IMR-90 (cell line): ENCODE measurements at regions not wholly inside any gene's neighbourhood (a gene's known extent, or its start where the extent isn't known, plus 50 kb on each side); places are given as distances from the start of the nearest gene placed in this dataset.

Source experiments
- ATAC-seq: fragments of 200-7000 bp; cut with Tn5 transposase; 2 replicates; pipeline ENCODE4 v1.9.1; 2020; ENCODE audit warnings: low read depth, mild to moderate bottlenecking, moderate library complexity
- BruUV-seq: library from RNA; stranded (reverse); fragments of 400-500 nt; replicated peaks from 2 replicates; lab custom pipeline; 2021; lab: Mats Ljungman, UMichigan
- CTCF ChIA-PET: fragments of 300-600 bp; formaldehyde crosslinking; extraction: SDS; loops from one replicate; lab custom pipeline; 2021; ENCODE audit warnings: antibody characterized with exemption; lab: Yijun Ruan, JAX
- POLR2A ChIA-PET: fragments of 300-600 bp; sonication (Branson Sonifier 250); formaldehyde crosslinking; loops from one replicate; lab custom pipeline; 2022; ENCODE audit warnings: antibody characterized with exemption; ENCODE audit not compliant: unreplicated experiment; lab: Charles Lee
- DNase-seq: peaks from one replicate; pipeline ENCODE4 v3.0.0; 2013
- H2AFZ ChIP-seq: replicated peaks from 2 replicates; pipeline ENCODE3; 2013; ENCODE audit warnings: low read length, mild to moderate bottlenecking; ENCODE audit not compliant: poor library complexity
- H2AK5ac ChIP-seq: 2 replicates; pipeline ENCODE4 v1.6.1; 2013; ENCODE audit warnings: low read depth, low read length, inconsistent platforms
- H2AK9ac ChIP-seq: replicated peaks from 2 replicates; pipeline ENCODE3; 2013; ENCODE audit warnings: mild to moderate bottlenecking, low read depth, low read length, moderate library complexity; ENCODE audit not compliant: poor library complexity
- H2BK120ac ChIP-seq: 2 replicates; pipeline ENCODE4 v1.6.1; 2013; ENCODE audit warnings: low read depth, low read length, inconsistent platforms
- H2BK15ac ChIP-seq: 3 replicates; pipeline ENCODE4 v1.6.1; 2013; ENCODE audit warnings: low read depth, low read length, inconsistent platforms
- H2BK20ac ChIP-seq: 2 replicates; pipeline ENCODE4 v1.6.1; 2013; ENCODE audit warnings: low read depth, mild to moderate bottlenecking, inconsistent platforms, low read length, moderate library complexity
- H2BK5ac ChIP-seq: 2 replicates; pipeline ENCODE4 v1.6.1; 2013; ENCODE audit warnings: mild to moderate bottlenecking, low read depth, low read length, inconsistent platforms; ENCODE audit not compliant: poor library complexity, severe bottlenecking
- H3K14ac ChIP-seq: replicated peaks from 2 replicates; pipeline ENCODE4 v1.6.1; 2013; ENCODE audit warnings: low read depth, low read length, inconsistent platforms
- H3K18ac ChIP-seq: 2 replicates; pipeline ENCODE4 v1.6.1; 2013; ENCODE audit warnings: low read depth, low read length, control low read depth
- H3K23ac ChIP-seq: 2 replicates; pipeline ENCODE4 v1.6.1; 2013; ENCODE audit warnings: low read depth, low read length, inconsistent platforms
- H3K27ac ChIP-seq: 2 replicates; pipeline ENCODE4 v1.5.1; 2013; ENCODE audit warnings: mild to moderate bottlenecking, control low read depth, low read length; ENCODE audit not compliant: insufficient read depth
- H3K27me3 ChIP-seq: 2 replicates; pipeline ENCODE4 v1.6.1; 2013; ENCODE audit warnings: low read length; ENCODE audit not compliant: control insufficient read depth, insufficient read depth
- H3K36me3 ChIP-seq: 2 replicates; pipeline ENCODE4 v1.6.1; 2013; ENCODE audit warnings: low read length, mixed read lengths; ENCODE audit not compliant: control insufficient read depth, insufficient read depth
- H3K4ac ChIP-seq: 2 replicates; pipeline ENCODE4 v1.6.1; 2013; ENCODE audit warnings: low read depth, low read length, inconsistent platforms
- H3K4me1 ChIP-seq: 2 replicates; pipeline ENCODE4 v1.6.1; 2013; ENCODE audit warnings: low read length, mixed read lengths; ENCODE audit not compliant: control insufficient read depth, insufficient read depth
- H3K4me2 ChIP-seq: 2 replicates; pipeline ENCODE4 v1.6.1; 2013; ENCODE audit warnings: low read depth, mild to moderate bottlenecking, control low read depth, low read length, moderate library complexity
- H3K4me3 ChIP-seq: 2 replicates; pipeline ENCODE4 v1.5.1; 2013; ENCODE audit warnings: low read depth, mild to moderate bottlenecking, control low read depth, low read length, moderate library complexity; ENCODE audit not compliant: insufficient read depth
- H3K56ac ChIP-seq: 2 replicates; pipeline ENCODE4 v1.6.1; 2013; ENCODE audit warnings: low read length, inconsistent platforms; ENCODE audit not compliant: insufficient read depth; ENCODE audit errors: extremely low read depth
- H3K79me1 ChIP-seq, 2 experiments: 2 replicates each; pipeline ENCODE4 v1.6.1; 2013; ENCODE audit warnings: low read length in 2 of 2, inconsistent platforms in 1 of 2, low read depth in 1 of 2
- H3K9ac ChIP-seq: 2 replicates; pipeline ENCODE4 v1.6.1; 2013; ENCODE audit warnings: low read depth, low read length, control low read depth
- H3K9me1 ChIP-seq: 2 replicates; pipeline ENCODE4 v1.6.1; 2013; ENCODE audit warnings: low read length, inconsistent platforms; ENCODE audit not compliant: insufficient read depth
- H3K9me3 ChIP-seq: 2 replicates; pipeline ENCODE4 v1.6.1; 2013; ENCODE audit warnings: low read length; ENCODE audit not compliant: control insufficient read depth, insufficient read depth
- H4K20me1 ChIP-seq: 2 replicates; pipeline ENCODE4 v1.6.1; 2013; ENCODE audit warnings: low read length, inconsistent platforms; ENCODE audit not compliant: insufficient read depth
- H4K5ac ChIP-seq: 2 replicates; pipeline ENCODE4 v1.6.1; 2013; ENCODE audit warnings: mild to moderate bottlenecking, low read depth, low read length, control low read depth
- H4K8ac ChIP-seq, 2 experiments: 2 replicates each; pipeline ENCODE4 v1.6.1; 2013; ENCODE audit warnings: low read depth in 2 of 2, low read length in 2 of 2, control low read depth in 1 of 2, inconsistent platforms in 1 of 2
- H4K91ac ChIP-seq: 2 replicates; pipeline ENCODE4 v1.6.1; 2013; ENCODE audit warnings: low read depth, low read length, inconsistent platforms; ENCODE audit not compliant: insufficient read depth
- BHLHE40 ChIP-seq: fragments of 150-350 bp; IDR thresholded peaks from 2 replicates; pipeline ENCODE4 v1.6.1; 2016; ENCODE audit warnings: mild to moderate bottlenecking, low read depth, low read length
- CEBPB ChIP-seq: IDR thresholded peaks from 2 replicates; pipeline ENCODE4 v1.6.1; 2012; ENCODE audit warnings: low read depth, low read length, improper control_type of control experiment
- CHD1 ChIP-seq: IDR thresholded peaks from 2 replicates; pipeline ENCODE4 v1.6.1; 2012; ENCODE audit warnings: low read depth, low read length, improper control_type of control experiment
- CTCF ChIP-seq: conservative IDR thresholded peaks from 2 replicates; pipeline ENCODE4 v1.5.1; 2012; ENCODE audit warnings: mild to moderate bottlenecking, low read depth, low read length, improper control_type of control experiment
- FOS ChIP-seq: fragments of 150-350 bp; IDR thresholded peaks from 2 replicates; pipeline ENCODE4 v1.6.1; 2016; ENCODE audit warnings: low read depth, low read length
- MAFK ChIP-seq: IDR thresholded peaks from 2 replicates; pipeline ENCODE4 v1.6.1; 2012; ENCODE audit warnings: low read depth, low read length, improper control_type of control experiment
- MAZ ChIP-seq: IDR thresholded peaks from 2 replicates; pipeline ENCODE4 v1.6.1; 2012; ENCODE audit warnings: low read depth, mild to moderate bottlenecking, low read length, improper control_type of control experiment, moderate library complexity, borderline replicate concordance
- MXI1 ChIP-seq: IDR thresholded peaks from 2 replicates; pipeline ENCODE4 v1.6.1; 2012; ENCODE audit warnings: low read depth, mild to moderate bottlenecking, low read length, moderate library complexity, borderline replicate concordance
- NFE2L2 ChIP-seq: fragments of 150-350 bp; IDR thresholded peaks from 2 replicates; pipeline ENCODE4 v1.6.1; 2016; ENCODE audit warnings: low read depth, mild to moderate bottlenecking, low read length
- POLR2A ChIP-seq: IDR thresholded peaks from 2 replicates; pipeline ENCODE4 v1.6.1; 2012; ENCODE audit warnings: mild to moderate bottlenecking, low read depth, low read length
- RAD21 ChIP-seq: IDR thresholded peaks from 2 replicates; pipeline ENCODE4 v1.6.1; 2012; ENCODE audit warnings: low read length, improper control_type of control experiment
- RCOR1 ChIP-seq: IDR thresholded peaks from 2 replicates; pipeline ENCODE4 v1.6.1; 2012; ENCODE audit warnings: mild to moderate bottlenecking, low read length, improper control_type of control experiment; ENCODE audit not compliant: insufficient replicate concordance
- RFX5 ChIP-seq: IDR thresholded peaks from 2 replicates; pipeline ENCODE4 v1.8.0; 2012; ENCODE audit warnings: low read depth, mild to moderate bottlenecking, low read length, moderate library complexity
- SMC3 ChIP-seq: fragments of 150-350 bp; IDR thresholded peaks from 2 replicates; pipeline ENCODE4 v1.6.1; 2016; ENCODE audit warnings: low read depth, mild to moderate bottlenecking, antibody characterized with exemption, low read length, moderate library complexity
- WGBS, 2 experiments: methylation state at CpG; one replicate each; pipeline versions ENCODE4 v1.1.5 to v1.1.7; 2013; ENCODE audit warnings: missing lambda C conversion rate in 2 of 2; ENCODE audit not compliant: insufficient read length in 1 of 2; ENCODE audit errors: extremely low coverage in 2 of 2; 5-methylcytosine and 5-hydroxymethylcytosine counted together
- dilution Hi-C: fragments of 300-500 bp; cut with HindIII; formaldehyde crosslinking; loops from one replicate; pipeline ENCODE4 v1.14.3; 2018; ENCODE audit warnings: low sequenced_read_pairs; ENCODE audit not compliant: unreplicated experiment
- in situ Hi-C: fragments of 300-500 bp; cut with MboI; formaldehyde crosslinking; loops from 3 replicates; pipeline ENCODE4 v1.14.3; 2019; ENCODE audit warnings: low sequenced_read_pairs, inconsistent platforms, mixed read lengths
- intact Hi-C: fragments of 100-400 bp; cut with micrococcal nuclease; formaldehyde crosslinking; loops from 2 replicates; pipeline ENCODE4 v1.10.0; 2022
- TF ChIP-seq, protein P1 (sequence below): fragments of 150-350 bp; IDR thresholded peaks from 2 replicates; pipeline ENCODE4 v1.6.1; 2017; ENCODE audit warnings: mild to moderate bottlenecking, antibody characterized with exemption, low read length, low read depth
- TF ChIP-seq, protein P2 (sequence below): fragments of 150-350 bp; IDR thresholded peaks from 2 replicates; pipeline ENCODE4 v1.6.1; 2016; ENCODE audit warnings: low read depth, mild to moderate bottlenecking, low read length, moderate library complexity, borderline replicate concordance

GRCh38 chr4:170656506-170656905 lies 566.8 kb upstream of the AADAT start:
- dilution Hi-C loops: no loop called here
- CTCF ChIA-PET: no interaction called here

More at GRCh38 chr4:170656506-170656905, 566.8 kb upstream of the AADAT start:
- H3K56ac ChIP-seq: no peak overlapping the region
- no peak overlapping the region for H3K27ac ChIP-seq
- no peak overlapping the region for H2BK15ac ChIP-seq
- peaks cover 2% of the 10 kb centered on the region for H3K9me3 ChIP-seq
- H4K91ac ChIP-seq: no peak overlapping the region
- H2AK9ac ChIP-seq: no peak overlapping the region
- no peak overlapping the region for H3K23ac ChIP-seq
- WGBS, 2 experiments: 80% methylated on average over 1 of the region's 2 CpGs; no CpG with 5 or more reads in 1 of the 2 experiments
- H3K4ac ChIP-seq: no peak overlapping the region
- H3K36me3 ChIP-seq: no peaks in the 10 kb centered on the region
- no peak overlapping the region for H3K4me3 ChIP-seq
- no peak overlapping the region for H2BK5ac ChIP-seq
- no peak overlapping the region for H2BK20ac ChIP-seq
- no peak overlapping the region for H4K5ac ChIP-seq
- no peak overlapping the region for H3K14ac ChIP-seq
- no peak overlapping the region for H2BK120ac ChIP-seq
- H4K8ac ChIP-seq: no peak overlapping the region
- POLR2A ChIA-PET: no interaction called here
- no peaks in the 10 kb centered on the region for H3K9me1 ChIP-seq
- H3K27me3 ChIP-seq: no peaks in the 10 kb centered on the region
- H3K79me1 ChIP-seq: no peaks in the 10 kb centered on the region
- no peak overlapping the region for H2AFZ ChIP-seq
- TF ChIP-seq RFX5: no peak
- no peak for TF ChIP-seq SMC3
- no peak for TF ChIP-seq FOS
- TF ChIP-seq MAZ: no peak
- TF ChIP-seq, protein P1, sequence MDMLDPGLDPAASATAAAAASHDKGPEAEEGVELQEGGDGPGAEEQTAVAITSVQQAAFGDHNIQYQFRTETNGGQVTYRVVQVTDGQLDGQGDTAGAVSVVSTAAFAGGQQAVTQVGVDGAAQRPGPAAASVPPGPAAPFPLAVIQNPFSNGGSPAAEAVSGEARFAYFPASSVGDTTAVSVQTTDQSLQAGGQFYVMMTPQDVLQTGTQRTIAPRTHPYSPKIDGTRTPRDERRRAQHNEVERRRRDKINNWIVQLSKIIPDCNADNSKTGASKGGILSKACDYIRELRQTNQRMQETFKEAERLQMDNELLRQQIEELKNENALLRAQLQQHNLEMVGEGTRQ: no peak
- TF ChIP-seq RAD21: no peak
- no peak for TF ChIP-seq BHLHE40
- no peak for TF ChIP-seq MXI1
- no peak for TF ChIP-seq CEBPB
- no peak for TF ChIP-seq CTCF
- TF ChIP-seq NFE2L2: no peak
- TF ChIP-seq, protein P2, sequence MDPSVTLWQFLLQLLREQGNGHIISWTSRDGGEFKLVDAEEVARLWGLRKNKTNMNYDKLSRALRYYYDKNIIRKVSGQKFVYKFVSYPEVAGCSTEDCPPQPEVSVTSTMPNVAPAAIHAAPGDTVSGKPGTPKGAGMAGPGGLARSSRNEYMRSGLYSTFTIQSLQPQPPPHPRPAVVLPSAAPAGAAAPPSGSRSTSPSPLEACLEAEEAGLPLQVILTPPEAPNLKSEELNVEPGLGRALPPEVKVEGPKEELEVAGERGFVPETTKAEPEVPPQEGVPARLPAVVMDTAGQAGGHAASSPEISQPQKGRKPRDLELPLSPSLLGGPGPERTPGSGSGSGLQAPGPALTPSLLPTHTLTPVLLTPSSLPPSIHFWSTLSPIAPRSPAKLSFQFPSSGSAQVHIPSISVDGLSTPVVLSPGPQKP: no peak
- TF ChIP-seq RCOR1: no peak
- TF ChIP-seq POLR2A: no peak
- no peak for TF ChIP-seq CHD1
- no peak for TF ChIP-seq MAFK
- no peaks in the 10 kb centered on the region for H4K20me1 ChIP-seq
- H2AK5ac ChIP-seq: no peak overlapping the region
- ATAC-seq: no peak
- H3K18ac ChIP-seq: no peak overlapping the region
- BruUV-seq: no TSS peak
- no peaks in the 10 kb centered on the region for H3K4me1 ChIP-seq
- intact Hi-C loops (no loop called here), in situ Hi-C loops (no loop called here)
- H3K4me2 ChIP-seq: no peak overlapping the region
- no peak overlapping the region for H3K9ac ChIP-seq
- no peak for DNase-seq
